NCI-H1436 (cell line): ENCODE measurements at regions not wholly inside any gene's neighbourhood (a gene's known extent, or its start where the extent isn't known, plus 50 kb on each side); places are given as distances from the start of the nearest gene placed in this dataset.
A peak's percentile ranks its signal among the peaks of the same experiment; 100 is the strongest.
"Not testable (repeated sequence)": the region's sequence is repeated elsewhere in the genome, so short reads cannot be mapped to it uniquely, and the experiment has no call there.

Experiments used
- DNase-seq: peaks from one replicate; lab custom pipeline; 2025; lab: John Stamatoyannopoulos, UW

GRCh38 chr11:22920939-22921565, 60.8 kb upstream of the CCDC179 start:
- DNase-seq = peak; percentile 8

GRCh38 chr11:22922672-22923071, 62.4 kb upstream of the CCDC179 start:
- DNase-seq = no peak

GRCh38 chr11:22923561-22923960, 63.3 kb upstream of the CCDC179 start:
- no peak for DNase-seq

GRCh38 chr11:22926341-22926740, 66.1 kb upstream of the CCDC179 start:
- no peak for DNase-seq

GRCh38 chr11:22927793-22928192, 67.5 kb upstream of the CCDC179 start:
- no peak for DNase-seq

- DNase-seq = no peak
These were observed 68.1 kb upstream of the CCDC179 start for GRCh38 chr11:22928207-22928917.

- no peak for DNase-seq
These were observed 70.7 kb upstream of the CCDC179 start for GRCh38 chr11:22930816-22931594.

- DNase-seq = no peak
These were observed 78.4 kb upstream of the CCDC179 start for GRCh38 chr11:22938691-22939090.

GRCh38 chr11:22941544-22941943, 81.3 kb upstream of the CCDC179 start:
- DNase-seq = not testable (repeated sequence)

- DNase-seq = no peak
These were observed 97.5 kb upstream of the CCDC179 start for GRCh38 chr11:22957786-22958185.

GRCh38 chr11:22974251-22974650, 114.0 kb upstream of the CCDC179 start:
- no peak for DNase-seq

- DNase-seq = no peak
These were observed 115.9 kb upstream of the CCDC179 start for GRCh38 chr11:22976146-22976545.

- no peak for DNase-seq
These were observed 122.6 kb upstream of the CCDC179 start for GRCh38 chr11:22982903-22983302.

GRCh38 chr11:22984045-22984444, 123.8 kb upstream of the CCDC179 start:
- no peak for DNase-seq

- DNase-seq = no peak
These were observed 129.1 kb upstream of the CCDC179 start for GRCh38 chr11:22989371-22989770.

GRCh38 chr11:22991196-22991595, 130.9 kb upstream of the CCDC179 start:
- DNase-seq = no peak

- DNase-seq = no peak
These were observed 146.5 kb upstream of the CCDC179 start for GRCh38 chr11:23006730-23007129.

GRCh38 chr11:23010790-23011335, 150.6 kb upstream of the CCDC179 start:
- DNase-seq = no peak

- no peak for DNase-seq
These were observed 152.7 kb upstream of the CCDC179 start for GRCh38 chr11:23012930-23013329.

GRCh38 chr11:23013509-23013908, 153.2 kb upstream of the CCDC179 start:
- DNase-seq = no peak

GRCh38 chr11:23021287-23021863, 161.1 kb upstream of the CCDC179 start:
- no peak for DNase-seq

GRCh38 chr11:23022854-23023253, 162.6 kb upstream of the CCDC179 start:
- no peak for DNase-seq
